GM12878 (cell line): ENCODE measurements at regions not wholly inside any gene's neighbourhood (a gene's known extent, or its start where the extent isn't known, plus 50 kb on each side); places are given as distances from the start of the nearest gene placed in this dataset.
A peak's percentile ranks its signal among the peaks of the same experiment; 100 is the strongest.

Experiments used
- CTCF ChIP-seq, 3 experiments: IDR thresholded peaks in 2 of 3; conservative IDR thresholded peaks in 1 of 3; 2 replicates each; pipeline ENCODE4 v1.5.1; 2011; ENCODE audit warnings: low read depth in 3 of 3, low read length in 3 of 3, mild to moderate bottlenecking in 3 of 3, control low read depth in 2 of 3, moderate library complexity in 2 of 3, inconsistent platforms in 1 of 3, mixed read lengths in 1 of 3; ENCODE audit not compliant: control insufficient read depth in 2 of 3, insufficient read depth in 1 of 3; ENCODE audit errors: extremely low read depth in 1 of 3
- E2F8 ChIP-seq: fragments of 450-650 bp; IDR thresholded peaks from 2 replicates; pipeline ENCODE4 v1.6.1; 2018; ENCODE audit warnings: mild to moderate bottlenecking, low read depth, moderate library complexity; ENCODE audit not compliant: partially characterized antibody
- HCFC1 ChIP-seq: fragments of 150-350 bp; IDR thresholded peaks from 2 replicates; pipeline ENCODE4 v1.6.1; 2014; ENCODE audit warnings: low read length
- HDAC6 ChIP-seq: fragments of 200-600 bp; sonication (generic); IDR thresholded peaks from one replicate; pipeline ENCODE4 v1.8.0; 2017; ENCODE audit warnings: antibody characterized with exemption; ENCODE audit not compliant: unreplicated experiment
- HSF1 ChIP-seq: fragments of 150-350 bp; IDR thresholded peaks from 2 replicates; pipeline ENCODE4 v1.6.1; 2014; ENCODE audit warnings: mild to moderate bottlenecking, low read depth, low read length
- KDM1A ChIP-seq: fragments of 200-600 bp; sonication (generic); IDR thresholded peaks from 2 replicates; pipeline ENCODE4 v1.6.1; 2016; ENCODE audit warnings: borderline replicate concordance
- NBN ChIP-seq: fragments of 450-650 bp; IDR thresholded peaks from 2 replicates; pipeline ENCODE4 v1.6.1; 2016
- NFYA ChIP-seq: IDR thresholded peaks from 2 replicates; pipeline ENCODE4 v1.6.1; 2011; ENCODE audit warnings: low read depth, mild to moderate bottlenecking, low read length, improper control_type of control experiment, borderline replicate concordance
- NR2C2 ChIP-seq: IDR thresholded peaks from 2 replicates; pipeline ENCODE4 v1.6.1; 2011; ENCODE audit warnings: borderline replicate concordance, low read depth; ENCODE audit not compliant: control insufficient read depth, insufficient read length
- RB1 ChIP-seq: fragments of 450-650 bp; formaldehyde crosslinking; IDR thresholded peaks from 2 replicates; pipeline ENCODE4 v1.6.1; 2017; ENCODE audit warnings: mild to moderate bottlenecking, borderline replicate concordance
- RBBP5 ChIP-seq: fragments of 200-600 bp; sonication (generic); conservative IDR thresholded peaks from 2 replicates; pipeline ENCODE4 v1.6.1; 2016
- SIN3A ChIP-seq: IDR thresholded peaks from 2 replicates; pipeline ENCODE4 v1.6.1; 2012; ENCODE audit warnings: low read depth, low read length, improper control_type of control experiment
- SREBF2 ChIP-seq: IDR thresholded peaks from 2 replicates; pipeline ENCODE4 v1.6.1; 2012; ENCODE audit warnings: mild to moderate bottlenecking, low read length
- SRF ChIP-seq, 2 experiments: IDR thresholded peaks; 2 replicates each; pipeline ENCODE4 v1.6.1; 2011; ENCODE audit warnings: low read depth in 2 of 2, low read length in 2 of 2, mild to moderate bottlenecking in 1 of 2, moderate library complexity in 1 of 2
- SUPT20H ChIP-seq: IDR thresholded peaks from 2 replicates; pipeline ENCODE4 v1.6.1; 2011; ENCODE audit warnings: low read depth, mild to moderate bottlenecking, low read length, moderate library complexity, borderline replicate concordance; ENCODE audit not compliant: control insufficient read depth
- YBX1 ChIP-seq: fragments of 450-650 bp; IDR thresholded peaks from 2 replicates; pipeline ENCODE4 v1.6.1; 2016; ENCODE audit warnings: antibody characterized with exemption
- YY1 ChIP-seq: IDR thresholded peaks from 2 replicates; pipeline ENCODE4 v1.6.1; 2011; ENCODE audit warnings: low read depth, mild to moderate bottlenecking, low read length
- TF ChIP-seq, protein P1 (sequence below): IDR thresholded peaks from 2 replicates; pipeline ENCODE4 v1.6.1; 2011; ENCODE audit warnings: low read depth, low read length, improper control_type of control experiment, borderline replicate concordance
- TF ChIP-seq, protein P2 (sequence below): IDR thresholded peaks from 2 replicates; pipeline ENCODE4 v1.6.1; 2011; ENCODE audit warnings: low read depth, mild to moderate bottlenecking, low read length, moderate library complexity, borderline replicate concordance; ENCODE audit errors: extremely low read depth
- TF ChIP-seq, protein P3 (sequence below): fragments of 450-650 bp; IDR thresholded peaks from 2 replicates; pipeline ENCODE4 v1.6.1; 2017; ENCODE audit warnings: mild to moderate bottlenecking

- TF ChIP-seq CTCF (IDR thresholded peaks at IDR 0.05 in 2 of 3, conservative IDR thresholded peaks at IDR 0.05 in 1 of 3; ENCODE audit: control insufficient read depth in 2 of 3, extremely low read depth in 1 of 3, insufficient read depth in 1 of 3, low read depth in 3 of 3, low read length in 3 of 3): peak; percentile 82 to 90 (median 89)
- TF ChIP-seq, protein P1, sequence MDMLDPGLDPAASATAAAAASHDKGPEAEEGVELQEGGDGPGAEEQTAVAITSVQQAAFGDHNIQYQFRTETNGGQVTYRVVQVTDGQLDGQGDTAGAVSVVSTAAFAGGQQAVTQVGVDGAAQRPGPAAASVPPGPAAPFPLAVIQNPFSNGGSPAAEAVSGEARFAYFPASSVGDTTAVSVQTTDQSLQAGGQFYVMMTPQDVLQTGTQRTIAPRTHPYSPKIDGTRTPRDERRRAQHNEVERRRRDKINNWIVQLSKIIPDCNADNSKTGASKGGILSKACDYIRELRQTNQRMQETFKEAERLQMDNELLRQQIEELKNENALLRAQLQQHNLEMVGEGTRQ: no peak
- no peak for TF ChIP-seq HCFC1
- TF ChIP-seq SRF (IDR thresholded peaks at IDR 0.05; ENCODE audit: low read depth in 2 of 2, low read length in 2 of 2): no peak
- TF ChIP-seq HSF1: no peak
- no peak for TF ChIP-seq NFYA
- no peak for TF ChIP-seq YBX1
- no peak for TF ChIP-seq E2F8
- no peak for TF ChIP-seq HDAC6
- no peak for TF ChIP-seq NR2C2
- TF ChIP-seq, protein P2, sequence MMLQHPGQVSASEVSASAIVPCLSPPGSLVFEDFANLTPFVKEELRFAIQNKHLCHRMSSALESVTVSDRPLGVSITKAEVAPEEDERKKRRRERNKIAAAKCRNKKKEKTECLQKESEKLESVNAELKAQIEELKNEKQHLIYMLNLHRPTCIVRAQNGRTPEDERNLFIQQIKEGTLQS: no peak
- TF ChIP-seq RB1: no peak
- TF ChIP-seq RBBP5: no peak
- TF ChIP-seq, protein P3, sequence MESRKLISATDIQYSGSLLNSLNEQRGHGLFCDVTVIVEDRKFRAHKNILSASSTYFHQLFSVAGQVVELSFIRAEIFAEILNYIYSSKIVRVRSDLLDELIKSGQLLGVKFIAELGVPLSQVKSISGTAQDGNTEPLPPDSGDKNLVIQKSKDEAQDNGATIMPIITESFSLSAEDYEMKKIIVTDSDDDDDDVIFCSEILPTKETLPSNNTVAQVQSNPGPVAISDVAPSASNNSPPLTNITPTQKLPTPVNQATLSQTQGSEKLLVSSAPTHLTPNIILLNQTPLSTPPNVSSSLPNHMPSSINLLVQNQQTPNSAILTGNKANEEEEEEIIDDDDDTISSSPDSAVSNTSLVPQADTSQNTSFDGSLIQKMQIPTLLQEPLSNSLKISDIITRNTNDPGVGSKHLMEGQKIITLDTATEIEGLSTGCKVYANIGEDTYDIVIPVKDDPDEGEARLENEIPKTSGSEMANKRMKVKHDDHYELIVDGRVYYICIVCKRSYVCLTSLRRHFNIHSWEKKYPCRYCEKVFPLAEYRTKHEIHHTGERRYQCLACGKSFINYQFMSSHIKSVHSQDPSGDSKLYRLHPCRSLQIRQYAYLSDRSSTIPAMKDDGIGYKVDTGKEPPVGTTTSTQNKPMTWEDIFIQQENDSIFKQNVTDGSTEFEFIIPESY: no peak
- TF ChIP-seq YY1: 0 out of 2 replicates have a peak, but pooled peaks have one; percentile 45
- TF ChIP-seq SREBF2: no peak
- TF ChIP-seq SIN3A: no peak
- no peak for TF ChIP-seq KDM1A
- no peak for TF ChIP-seq SUPT20H
- no peak for TF ChIP-seq NBN
These were observed 160.3 kb downstream of the INO80D start (continued) for GRCh38 chr2:205925373-205926337.
